IMR-90 (cell line): ENCODE measurements at regions not wholly inside any gene's neighbourhood (a gene's known extent, or its start where the extent isn't known, plus 50 kb on each side); places are given as distances from the start of the nearest gene placed in this dataset.

Experiments
- ATAC-seq: fragments of 200-7000 bp; cut with Tn5 transposase; 2 replicates; pipeline ENCODE4 v1.9.1; 2020; ENCODE audit warnings: low read depth, mild to moderate bottlenecking, moderate library complexity
- BruUV-seq: library from RNA; stranded (reverse); fragments of 400-500 nt; replicated peaks from 2 replicates; lab custom pipeline; 2021; lab: Mats Ljungman, UMichigan
- CTCF ChIA-PET: fragments of 300-600 bp; formaldehyde crosslinking; extraction: SDS; loops from one replicate; lab custom pipeline; 2021; ENCODE audit warnings: antibody characterized with exemption; lab: Yijun Ruan, JAX
- POLR2A ChIA-PET: fragments of 300-600 bp; sonication (Branson Sonifier 250); formaldehyde crosslinking; loops from one replicate; lab custom pipeline; 2022; ENCODE audit warnings: antibody characterized with exemption; ENCODE audit not compliant: unreplicated experiment; lab: Charles Lee
- DNase-seq: peaks from one replicate; pipeline ENCODE4 v3.0.0; 2013
- H2AFZ ChIP-seq: replicated peaks from 2 replicates; pipeline ENCODE3; 2013; ENCODE audit warnings: low read length, mild to moderate bottlenecking; ENCODE audit not compliant: poor library complexity
- H2AK5ac ChIP-seq: 2 replicates; pipeline ENCODE4 v1.6.1; 2013; ENCODE audit warnings: low read depth, low read length, inconsistent platforms
- H2AK9ac ChIP-seq: replicated peaks from 2 replicates; pipeline ENCODE3; 2013; ENCODE audit warnings: mild to moderate bottlenecking, low read depth, low read length, moderate library complexity; ENCODE audit not compliant: poor library complexity
- H2BK120ac ChIP-seq: 2 replicates; pipeline ENCODE4 v1.6.1; 2013; ENCODE audit warnings: low read depth, low read length, inconsistent platforms
- H2BK15ac ChIP-seq: 3 replicates; pipeline ENCODE4 v1.6.1; 2013; ENCODE audit warnings: low read depth, low read length, inconsistent platforms
- H2BK20ac ChIP-seq: 2 replicates; pipeline ENCODE4 v1.6.1; 2013; ENCODE audit warnings: low read depth, mild to moderate bottlenecking, inconsistent platforms, low read length, moderate library complexity
- H2BK5ac ChIP-seq: 2 replicates; pipeline ENCODE4 v1.6.1; 2013; ENCODE audit warnings: mild to moderate bottlenecking, low read depth, low read length, inconsistent platforms; ENCODE audit not compliant: poor library complexity, severe bottlenecking
- H3K14ac ChIP-seq: replicated peaks from 2 replicates; pipeline ENCODE4 v1.6.1; 2013; ENCODE audit warnings: low read depth, low read length, inconsistent platforms
- H3K18ac ChIP-seq: 2 replicates; pipeline ENCODE4 v1.6.1; 2013; ENCODE audit warnings: low read depth, low read length, control low read depth
- H3K23ac ChIP-seq: 2 replicates; pipeline ENCODE4 v1.6.1; 2013; ENCODE audit warnings: low read depth, low read length, inconsistent platforms
- H3K27ac ChIP-seq: 2 replicates; pipeline ENCODE4 v1.5.1; 2013; ENCODE audit warnings: mild to moderate bottlenecking, control low read depth, low read length; ENCODE audit not compliant: insufficient read depth
- H3K27me3 ChIP-seq: 2 replicates; pipeline ENCODE4 v1.6.1; 2013; ENCODE audit warnings: low read length; ENCODE audit not compliant: control insufficient read depth, insufficient read depth
- H3K36me3 ChIP-seq: 2 replicates; pipeline ENCODE4 v1.6.1; 2013; ENCODE audit warnings: low read length, mixed read lengths; ENCODE audit not compliant: control insufficient read depth, insufficient read depth
- H3K4ac ChIP-seq: 2 replicates; pipeline ENCODE4 v1.6.1; 2013; ENCODE audit warnings: low read depth, low read length, inconsistent platforms
- H3K4me1 ChIP-seq: 2 replicates; pipeline ENCODE4 v1.6.1; 2013; ENCODE audit warnings: low read length, mixed read lengths; ENCODE audit not compliant: control insufficient read depth, insufficient read depth
- H3K4me2 ChIP-seq: 2 replicates; pipeline ENCODE4 v1.6.1; 2013; ENCODE audit warnings: low read depth, mild to moderate bottlenecking, control low read depth, low read length, moderate library complexity
- H3K4me3 ChIP-seq: 2 replicates; pipeline ENCODE4 v1.5.1; 2013; ENCODE audit warnings: low read depth, mild to moderate bottlenecking, control low read depth, low read length, moderate library complexity; ENCODE audit not compliant: insufficient read depth
- H3K56ac ChIP-seq: 2 replicates; pipeline ENCODE4 v1.6.1; 2013; ENCODE audit warnings: low read length, inconsistent platforms; ENCODE audit not compliant: insufficient read depth; ENCODE audit errors: extremely low read depth
- H3K79me1 ChIP-seq, 2 experiments: 2 replicates each; pipeline ENCODE4 v1.6.1; 2013; ENCODE audit warnings: low read length in 2 of 2, inconsistent platforms in 1 of 2, low read depth in 1 of 2
- H3K9ac ChIP-seq: 2 replicates; pipeline ENCODE4 v1.6.1; 2013; ENCODE audit warnings: low read depth, low read length, control low read depth
- H3K9me1 ChIP-seq: 2 replicates; pipeline ENCODE4 v1.6.1; 2013; ENCODE audit warnings: low read length, inconsistent platforms; ENCODE audit not compliant: insufficient read depth
- H3K9me3 ChIP-seq: 2 replicates; pipeline ENCODE4 v1.6.1; 2013; ENCODE audit warnings: low read length; ENCODE audit not compliant: control insufficient read depth, insufficient read depth
- H4K20me1 ChIP-seq: 2 replicates; pipeline ENCODE4 v1.6.1; 2013; ENCODE audit warnings: low read length, inconsistent platforms; ENCODE audit not compliant: insufficient read depth
- H4K5ac ChIP-seq: 2 replicates; pipeline ENCODE4 v1.6.1; 2013; ENCODE audit warnings: mild to moderate bottlenecking, low read depth, low read length, control low read depth
- H4K8ac ChIP-seq, 2 experiments: 2 replicates each; pipeline ENCODE4 v1.6.1; 2013; ENCODE audit warnings: low read depth in 2 of 2, low read length in 2 of 2, control low read depth in 1 of 2, inconsistent platforms in 1 of 2
- H4K91ac ChIP-seq: 2 replicates; pipeline ENCODE4 v1.6.1; 2013; ENCODE audit warnings: low read depth, low read length, inconsistent platforms; ENCODE audit not compliant: insufficient read depth
- CEBPB ChIP-seq: IDR thresholded peaks from 2 replicates; pipeline ENCODE4 v1.6.1; 2012; ENCODE audit warnings: low read depth, low read length, improper control_type of control experiment
- ELK1 ChIP-seq: fragments of 150-350 bp; IDR thresholded peaks from 2 replicates; pipeline ENCODE4 v1.6.1; 2016; ENCODE audit warnings: low read depth, mild to moderate bottlenecking, low read length, moderate library complexity, borderline replicate concordance
- MXI1 ChIP-seq: IDR thresholded peaks from 2 replicates; pipeline ENCODE4 v1.6.1; 2012; ENCODE audit warnings: low read depth, mild to moderate bottlenecking, low read length, moderate library complexity, borderline replicate concordance
- POLR2A ChIP-seq: IDR thresholded peaks from 2 replicates; pipeline ENCODE4 v1.6.1; 2012; ENCODE audit warnings: mild to moderate bottlenecking, low read depth, low read length
- RAD21 ChIP-seq: IDR thresholded peaks from 2 replicates; pipeline ENCODE4 v1.6.1; 2012; ENCODE audit warnings: low read length, improper control_type of control experiment
- RCOR1 ChIP-seq: IDR thresholded peaks from 2 replicates; pipeline ENCODE4 v1.6.1; 2012; ENCODE audit warnings: mild to moderate bottlenecking, low read length, improper control_type of control experiment; ENCODE audit not compliant: insufficient replicate concordance
- SMC3 ChIP-seq: fragments of 150-350 bp; IDR thresholded peaks from 2 replicates; pipeline ENCODE4 v1.6.1; 2016; ENCODE audit warnings: low read depth, mild to moderate bottlenecking, antibody characterized with exemption, low read length, moderate library complexity
- WGBS, 2 experiments: methylation state at CpG; one replicate each; pipeline versions ENCODE4 v1.1.5 to v1.1.7; 2013; ENCODE audit warnings: missing lambda C conversion rate in 2 of 2; ENCODE audit not compliant: insufficient read length in 1 of 2; ENCODE audit errors: extremely low coverage in 2 of 2; 5-methylcytosine and 5-hydroxymethylcytosine counted together
- dilution Hi-C: fragments of 300-500 bp; cut with HindIII; formaldehyde crosslinking; loops from one replicate; pipeline ENCODE4 v1.14.3; 2018; ENCODE audit warnings: low sequenced_read_pairs; ENCODE audit not compliant: unreplicated experiment
- in situ Hi-C: fragments of 300-500 bp; cut with MboI; formaldehyde crosslinking; loops from 3 replicates; pipeline ENCODE4 v1.14.3; 2019; ENCODE audit warnings: low sequenced_read_pairs, inconsistent platforms, mixed read lengths
- intact Hi-C: fragments of 100-400 bp; cut with micrococcal nuclease; formaldehyde crosslinking; loops from 2 replicates; pipeline ENCODE4 v1.10.0; 2022

- no peak overlapping the region for H3K27ac ChIP-seq
- WGBS, 2 experiments, result no CpG with 5 or more reads among the region's 4 CpGs
These were observed 176.3 kb upstream of the DSEL start for GRCh38 chr18:67692811-67693210.

More at GRCh38 chr18:67692811-67693210, 176.3 kb upstream of the DSEL start:
- no peaks in the 10 kb centered on the region for H3K9me3 ChIP-seq
- no peaks in the 10 kb centered on the region for H4K20me1 ChIP-seq
- intact Hi-C loops (no loop called here), dilution Hi-C loops (no loop called here), in situ Hi-C loops (no loop called here)
- no peaks in the 10 kb centered on the region for H3K79me1 ChIP-seq
- H3K9me1 ChIP-seq, result no peaks in the 10 kb centered on the region
- H3K4ac ChIP-seq, result no peak overlapping the region
- POLR2A ChIA-PET, result no interaction called here
- no peak overlapping the region for H2AFZ ChIP-seq
- no peak overlapping the region for H4K91ac ChIP-seq
- TF ChIP-seq ELK1, result no peak
- TF ChIP-seq CEBPB, result no peak
- no peak for TF ChIP-seq SMC3
- no peak for TF ChIP-seq RAD21
- no peak for TF ChIP-seq POLR2A
- TF ChIP-seq MXI1, result no peak
- no peak for TF ChIP-seq RCOR1
- H2AK5ac ChIP-seq, result no peak overlapping the region
- H3K4me1 ChIP-seq, result no peaks in the 10 kb centered on the region
- H3K36me3 ChIP-seq, result no peaks in the 10 kb centered on the region
- peak overlapping the region; percentile 86; the same call in 1 of the 2 replicates for H3K18ac ChIP-seq
- H3K14ac ChIP-seq, result no peak overlapping the region
- H2BK20ac ChIP-seq, result no peak overlapping the region
- H3K27me3 ChIP-seq, result no peaks in the 10 kb centered on the region
- no peak overlapping the region for H4K5ac ChIP-seq
- no peak overlapping the region for H3K4me2 ChIP-seq
- H3K4me3 ChIP-seq, result no peak overlapping the region
- no peak overlapping the region for H3K9ac ChIP-seq
- ATAC-seq (no peak), DNase-seq (no peak)
- no peak overlapping the region for H2AK9ac ChIP-seq
- CTCF ChIA-PET, result no interaction called here
- H2BK120ac ChIP-seq, result no peak overlapping the region
- H3K56ac ChIP-seq, result no peak overlapping the region
- no peak overlapping the region for H3K23ac ChIP-seq
- no peak overlapping the region for H2BK15ac ChIP-seq
- BruUV-seq, result no TSS peak
- no peak overlapping the region; a peak in 1 of 4 replicates for H4K8ac ChIP-seq
- no peak overlapping the region for H2BK5ac ChIP-seq
